Germinal center (tissue), 1 donor: ENCODE measurements at regions not wholly inside any gene's neighbourhood (a gene's known extent, or its start where the extent isn't known, plus 50 kb on each side); places are given as distances from the start of the nearest gene placed in this dataset.

Source experiments
- DNase-seq: peaks from one replicate; pipeline ENCODE4 v3.0.0; 2012; ENCODE audit warnings: mixed read lengths, low spot score

DNA sequence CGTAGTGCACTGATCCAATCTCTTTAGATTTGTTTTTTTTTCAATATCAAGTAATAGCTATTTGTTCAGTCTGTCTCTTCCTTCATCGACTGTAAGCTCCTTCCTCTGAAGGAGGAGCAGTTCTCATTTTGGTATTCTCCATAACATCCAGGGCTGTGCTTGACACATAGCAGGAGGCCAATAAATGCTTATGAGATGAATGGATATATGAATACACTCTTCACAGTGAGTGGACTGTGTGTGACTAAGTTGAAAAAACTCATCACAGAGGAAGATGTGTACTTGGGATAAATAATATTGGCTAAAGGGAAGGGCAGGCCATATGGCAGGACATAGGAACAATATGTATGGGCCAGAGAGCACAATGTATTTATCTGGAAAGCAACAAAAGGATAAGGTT, 205.3 kb upstream of the PRICKLE1 start:
- no peak for DNase-seq

GRCh38 chr12:42793166-42793565, 203.6 kb upstream of the PRICKLE1 start:
- DNase-seq: no peak

DNA sequence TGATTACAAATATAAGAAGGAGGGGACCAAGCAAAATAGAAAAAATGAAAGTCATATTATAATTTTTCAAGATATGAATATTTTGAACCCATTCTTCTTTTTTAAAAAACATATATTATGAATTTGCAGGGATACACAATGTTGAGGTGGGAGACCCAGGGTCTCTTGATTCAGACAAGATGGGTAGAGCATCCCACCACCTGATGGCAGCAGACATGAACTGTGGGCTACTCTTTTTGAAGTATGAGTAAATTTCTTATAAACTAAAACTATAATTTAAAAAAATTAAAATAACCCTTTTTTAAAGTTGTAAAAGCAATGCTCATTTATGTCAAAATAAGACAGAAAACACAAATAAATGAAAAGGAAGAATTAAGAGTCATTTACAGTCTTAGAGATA, 202.7 kb upstream of the PRICKLE1 start:
- no peak for DNase-seq

DNA sequence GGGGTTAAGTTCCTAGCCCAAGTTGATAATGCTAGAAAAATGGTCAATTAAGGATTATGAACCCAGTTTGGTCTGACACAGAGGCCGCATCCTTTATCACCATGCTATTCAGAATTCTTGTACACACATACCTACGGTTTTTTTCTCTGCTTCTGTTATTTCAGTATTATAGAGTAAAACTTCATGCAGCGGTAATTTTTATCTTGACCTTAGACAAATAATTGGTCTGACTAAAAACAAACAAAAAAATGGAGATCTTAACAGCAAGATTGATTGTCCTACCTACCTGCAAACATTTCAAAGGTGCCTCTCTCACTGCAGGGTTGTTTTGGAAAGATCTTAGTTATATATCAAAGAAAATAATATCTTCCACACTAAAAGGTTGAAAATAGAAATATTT, 201.9 kb upstream of the PRICKLE1 start:
- no peak for DNase-seq

GRCh38 chr12:42790761-42791151, 201.2 kb upstream of the PRICKLE1 start:
- no peak for DNase-seq

DNA sequence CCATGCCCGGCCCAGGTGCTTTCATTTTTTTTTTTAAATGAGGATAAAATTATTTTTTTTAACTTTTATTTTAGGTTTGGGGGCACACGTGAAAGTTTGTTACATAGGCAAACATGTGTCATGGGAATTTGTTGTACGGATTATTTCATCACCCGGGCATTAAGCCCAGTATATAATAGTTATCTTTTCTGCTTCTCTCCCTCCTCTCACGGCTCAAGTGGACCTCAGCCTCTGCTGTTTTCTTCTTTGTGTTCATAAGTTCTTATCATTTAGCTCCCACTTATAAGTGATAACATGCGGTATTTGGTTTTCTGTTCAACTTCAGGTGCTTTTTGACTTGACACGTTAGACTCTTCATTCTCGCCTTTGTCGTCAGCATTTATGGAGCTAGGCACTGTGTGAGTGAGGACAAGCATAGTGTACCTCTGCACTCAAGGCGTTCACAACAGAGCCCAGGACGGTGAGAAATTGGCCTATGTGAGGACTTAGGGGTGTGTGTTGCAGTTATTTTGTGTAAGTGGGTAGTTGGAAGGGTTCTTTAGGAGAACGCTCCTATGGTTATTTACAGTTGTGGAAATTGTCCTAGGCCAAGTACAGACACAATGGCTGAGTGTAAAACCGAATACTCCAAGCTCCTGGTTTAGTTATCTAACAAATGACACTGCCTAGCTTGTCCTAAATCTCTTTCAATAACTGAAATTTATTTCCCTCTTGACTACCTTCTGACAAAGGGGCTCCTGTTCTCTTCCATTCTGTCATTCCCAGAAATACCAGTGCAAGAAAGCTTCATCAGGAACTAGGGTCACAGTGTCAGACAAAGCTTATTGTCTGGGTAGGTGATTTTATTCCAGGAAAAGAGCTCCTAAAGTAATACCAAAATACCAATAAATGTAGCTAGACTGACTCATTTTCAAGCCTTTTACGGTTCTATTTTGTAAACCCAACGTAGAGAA, 200.5 kb upstream of the PRICKLE1 start:
- DNase-seq: no peak

DNA sequence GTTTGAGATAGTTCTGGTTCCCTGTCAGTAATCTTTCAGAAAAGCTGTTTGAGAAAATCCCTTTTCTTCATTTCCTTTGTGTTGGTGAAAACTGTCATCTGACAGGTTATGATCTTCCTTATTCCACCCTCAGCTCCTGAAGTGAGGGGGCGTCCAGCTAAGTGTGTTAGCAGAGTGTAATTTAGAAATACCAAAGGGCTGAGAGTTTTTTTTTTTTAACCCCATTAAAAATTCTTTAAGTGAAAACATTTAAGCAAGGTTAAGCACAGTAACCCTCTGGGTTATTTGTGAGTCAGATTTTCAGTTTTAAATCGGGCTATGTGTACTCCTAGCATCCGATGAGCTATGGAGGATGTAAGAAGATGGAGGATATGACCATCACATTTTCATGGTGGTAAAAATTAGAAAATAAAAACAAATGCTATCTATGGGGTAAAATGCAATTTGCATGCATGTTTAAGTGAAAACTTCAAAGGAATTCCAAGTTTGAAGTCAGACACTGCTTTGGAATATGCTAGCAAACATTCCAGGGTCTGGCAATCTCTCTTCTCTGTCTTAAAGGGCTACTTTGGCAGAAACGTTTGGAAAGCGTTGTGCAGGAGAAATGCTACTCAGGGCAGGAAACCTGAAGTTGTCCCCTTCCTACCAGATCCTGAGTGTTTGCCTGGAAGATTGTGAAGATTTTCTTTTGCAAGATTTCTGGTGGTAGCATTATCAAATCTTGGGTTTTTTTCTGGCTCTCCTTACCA, 197.0 kb upstream of the PRICKLE1 start:
- no peak for DNase-seq

GRCh38 chr12:42785944-42786343, 196.4 kb upstream of the PRICKLE1 start:
- no peak for DNase-seq

DNA sequence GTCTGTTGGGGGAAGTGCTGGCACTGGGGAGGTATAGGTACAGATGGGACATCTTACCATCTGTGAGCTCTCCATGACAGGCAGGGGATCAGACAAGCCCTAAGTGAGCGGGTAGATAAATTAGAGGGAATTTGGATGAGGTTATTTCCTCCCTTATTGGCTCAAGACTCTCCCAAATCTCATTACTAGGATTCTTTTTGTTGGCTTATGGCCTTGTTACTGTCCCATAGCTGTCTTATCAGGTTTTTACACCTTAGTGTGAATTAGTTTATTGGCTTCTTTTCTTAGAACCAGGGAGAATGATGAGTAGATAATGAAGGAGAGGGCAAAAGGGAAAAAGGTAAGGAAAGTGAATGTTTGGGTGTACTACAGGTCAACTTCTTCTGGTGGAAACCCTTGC, 191.1 kb upstream of the PRICKLE1 start:
- no peak for DNase-seq

GRCh38 chr12:42779186-42779859, 189.8 kb upstream of the PRICKLE1 start:
- no peak for DNase-seq

DNA sequence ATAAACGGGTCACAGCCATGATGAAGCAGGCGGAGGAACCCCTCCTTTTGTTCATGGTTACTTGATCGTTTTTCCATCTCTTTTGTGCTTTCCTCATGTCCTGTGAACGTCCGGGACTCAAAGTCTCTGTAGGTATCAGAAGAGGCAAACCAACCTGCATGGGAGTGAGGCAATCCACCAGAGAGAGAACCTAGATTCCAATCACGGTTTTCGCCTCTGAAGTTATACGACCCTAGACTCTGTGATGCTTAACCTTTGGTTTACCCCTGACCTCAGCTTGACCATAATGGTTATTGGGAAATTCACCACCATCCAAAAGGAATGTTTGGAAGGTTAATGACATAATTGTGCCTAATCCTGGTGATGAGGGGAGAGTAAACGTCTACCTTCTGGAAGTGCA, 186.8 kb upstream of the PRICKLE1 start:
- DNase-seq: no peak

DNA sequence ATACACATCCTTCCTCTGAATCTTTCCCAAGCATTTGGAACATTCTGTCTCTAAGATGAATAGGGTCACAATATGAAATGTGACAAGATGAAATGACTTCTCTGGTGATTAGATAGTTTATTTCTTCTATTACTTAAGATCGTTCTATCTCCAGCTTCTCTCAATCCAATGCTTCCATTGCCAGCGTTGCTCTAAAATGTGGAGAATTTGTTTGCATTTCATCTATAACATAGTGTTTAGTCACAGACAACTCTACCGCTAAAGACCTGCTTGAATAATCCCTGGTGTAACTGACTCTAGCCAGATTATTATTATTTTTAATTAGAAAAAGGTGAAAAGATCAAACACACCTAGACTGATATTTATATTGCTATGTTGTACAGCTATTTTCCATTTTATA, 184.7 kb upstream of the PRICKLE1 start:
- no peak for DNase-seq

DNA sequence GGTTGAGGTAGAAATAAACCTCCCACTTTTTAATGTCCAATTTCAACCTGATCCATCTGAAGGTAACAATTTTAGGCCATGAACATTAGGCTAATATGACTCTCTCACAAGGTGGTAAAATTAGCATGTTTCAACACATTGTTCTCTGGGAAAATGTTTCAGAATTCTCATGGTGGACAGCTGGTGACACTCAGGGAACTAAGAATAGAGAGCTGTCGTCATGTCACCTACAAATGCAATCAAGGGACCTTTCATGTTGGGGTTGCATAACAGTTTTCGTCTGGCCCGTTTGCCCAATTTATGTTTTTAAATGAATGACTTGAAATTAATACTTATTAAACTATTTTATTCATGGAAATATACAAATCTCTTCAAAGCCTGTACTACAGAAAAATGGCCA, 180.7 kb upstream of the PRICKLE1 start:
- no peak for DNase-seq

- DNase-seq: no peak
Measured at GRCh38 chr12:42769455-42769854, 179.9 kb upstream of the PRICKLE1 start.

- DNase-seq: no peak
Measured at GRCh38 chr12:42767998-42768397, 178.5 kb upstream of the PRICKLE1 start.

GRCh38 chr12:42767326-42767954, 177.9 kb upstream of the PRICKLE1 start:
- no peak for DNase-seq

GRCh38 chr12:42766754-42767153, 177.2 kb upstream of the PRICKLE1 start:
- no peak for DNase-seq

DNA sequence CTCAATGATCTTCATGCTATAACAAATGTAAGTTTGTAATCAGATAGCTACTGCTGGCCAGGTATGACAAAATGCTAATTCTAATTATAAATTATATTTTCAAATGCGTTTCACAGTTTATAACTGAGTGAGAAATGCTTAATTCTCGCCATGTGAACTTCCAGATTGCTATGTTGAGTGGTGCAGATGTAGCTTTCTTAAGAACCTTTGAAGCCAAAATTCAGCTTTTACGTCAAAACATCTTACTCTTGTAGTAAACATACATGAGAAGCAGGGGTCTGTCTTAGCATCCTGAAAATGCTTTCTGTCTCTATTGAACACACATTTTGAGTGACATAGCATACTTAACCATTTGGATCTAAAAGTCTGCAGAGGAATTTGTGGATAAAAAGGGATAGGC, 176.5 kb upstream of the PRICKLE1 start:
- no peak for DNase-seq

DNA sequence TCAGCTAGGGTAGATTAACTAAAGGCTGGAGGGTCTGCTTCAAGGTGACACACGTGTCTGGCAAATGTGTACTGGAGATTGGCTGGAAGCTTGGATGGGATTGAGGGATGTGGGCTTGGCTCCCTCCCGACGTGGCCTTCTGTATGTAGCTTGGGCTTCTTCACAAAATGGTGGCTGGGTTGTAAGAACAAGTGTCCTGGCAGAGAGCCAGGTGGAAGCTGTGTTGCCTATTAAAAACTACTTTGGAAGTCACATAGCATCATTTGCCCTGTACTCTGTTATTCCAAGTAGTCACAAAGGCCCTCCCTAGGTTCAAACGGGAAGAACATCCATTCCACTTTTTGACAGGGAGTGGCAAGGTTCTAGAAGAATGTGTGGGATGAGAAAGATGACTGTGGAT, 174.1 kb upstream of the PRICKLE1 start:
- no peak for DNase-seq

- no peak for DNase-seq
Measured at GRCh38 chr12:42762395-42762925, 172.9 kb upstream of the PRICKLE1 start.

DNA sequence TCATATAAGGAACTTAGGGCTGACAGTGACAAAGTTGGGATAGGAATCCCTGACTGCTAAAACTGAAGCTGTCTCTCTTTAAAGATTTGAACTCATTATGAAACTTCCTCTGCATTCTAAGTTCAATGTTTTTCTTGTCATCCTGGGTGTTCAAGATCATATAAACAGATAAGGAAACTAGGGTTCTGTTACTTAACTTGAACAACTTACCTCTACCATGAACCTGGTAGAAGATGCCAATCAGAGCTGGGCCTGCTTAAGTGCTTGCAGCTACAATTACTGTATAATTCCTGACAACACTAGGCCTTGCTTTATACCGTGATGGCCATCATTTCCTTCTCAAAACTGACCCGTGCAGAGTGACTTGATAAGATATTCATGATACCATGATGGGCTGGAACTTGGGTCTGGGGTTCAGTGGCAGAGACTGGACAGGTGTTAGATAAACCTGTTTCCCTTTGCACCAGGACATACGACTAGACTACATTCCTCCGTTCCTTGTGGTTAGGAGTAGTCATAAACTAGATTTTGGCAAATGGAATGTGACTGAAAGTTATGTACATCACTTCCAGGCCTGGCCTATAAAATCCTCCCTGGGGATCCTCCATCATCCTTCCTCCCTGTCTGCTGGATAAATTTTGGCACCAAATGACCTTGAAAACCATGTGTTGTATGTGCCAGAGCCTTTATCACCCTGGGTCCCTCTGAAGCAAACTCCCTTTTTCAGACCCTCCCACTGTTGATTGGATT, 172.2 kb upstream of the PRICKLE1 start:
- no peak for DNase-seq
